D721Med (cell line): ENCODE measurements at regions not wholly inside any gene's neighbourhood (a gene's known extent, or its start where the extent isn't known, plus 50 kb on each side); places are given as distances from the start of the nearest gene placed in this dataset.
A peak's percentile ranks its signal among the peaks of the same experiment; 100 is the strongest.

Source experiments
- DNase-seq: peaks from one replicate; pipeline ENCODE4 v3.0.0; 2011; ENCODE audit warnings: low spot score; ENCODE audit not compliant: insufficient read length
- FAIRE-seq: peaks from 2 replicates; lab custom pipeline; 2011; peaks lifted over from hg19 to GRCh38; lab: Jason Lieb, UNC
- TF ChIP-seq, protein P1 (sequence below): IDR thresholded peaks from 2 replicates; pipeline ENCODE4 v1.5.1; 2012; ENCODE audit warnings: mild to moderate bottlenecking, control low read depth; ENCODE audit not compliant: insufficient read depth; ENCODE audit errors: missing control alignments

DNA sequence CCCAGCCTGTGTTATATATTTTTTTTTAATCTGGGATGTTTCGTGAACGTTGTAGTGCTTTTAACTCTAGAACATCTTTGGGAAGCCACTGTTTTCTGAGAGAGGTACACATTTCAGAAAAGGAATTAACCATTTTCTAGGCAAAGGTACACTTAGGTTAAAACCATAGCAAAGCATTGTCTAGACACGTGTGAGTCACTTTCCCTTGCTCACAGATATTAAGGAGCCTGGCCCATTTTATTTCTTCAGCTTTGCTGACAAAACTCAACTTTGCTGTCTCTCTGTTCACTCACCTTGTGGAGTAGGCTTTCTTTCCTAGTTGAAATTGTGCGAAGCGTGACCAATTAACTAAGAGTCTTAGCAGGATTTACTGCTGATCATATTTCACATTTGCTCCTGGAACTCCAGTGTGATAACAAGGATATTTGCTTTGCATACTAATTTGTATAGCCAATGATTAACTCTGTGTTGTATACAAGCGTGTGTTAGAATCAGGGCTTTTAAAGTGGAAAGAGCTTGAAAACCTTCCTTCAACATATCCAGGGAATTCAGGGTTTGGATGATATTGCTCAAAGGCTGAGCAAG lies 215.0 kb upstream of the AGAP1 start:
- no peak for FAIRE-seq
- DNase-seq = no peak
- TF ChIP-seq, protein P1, sequence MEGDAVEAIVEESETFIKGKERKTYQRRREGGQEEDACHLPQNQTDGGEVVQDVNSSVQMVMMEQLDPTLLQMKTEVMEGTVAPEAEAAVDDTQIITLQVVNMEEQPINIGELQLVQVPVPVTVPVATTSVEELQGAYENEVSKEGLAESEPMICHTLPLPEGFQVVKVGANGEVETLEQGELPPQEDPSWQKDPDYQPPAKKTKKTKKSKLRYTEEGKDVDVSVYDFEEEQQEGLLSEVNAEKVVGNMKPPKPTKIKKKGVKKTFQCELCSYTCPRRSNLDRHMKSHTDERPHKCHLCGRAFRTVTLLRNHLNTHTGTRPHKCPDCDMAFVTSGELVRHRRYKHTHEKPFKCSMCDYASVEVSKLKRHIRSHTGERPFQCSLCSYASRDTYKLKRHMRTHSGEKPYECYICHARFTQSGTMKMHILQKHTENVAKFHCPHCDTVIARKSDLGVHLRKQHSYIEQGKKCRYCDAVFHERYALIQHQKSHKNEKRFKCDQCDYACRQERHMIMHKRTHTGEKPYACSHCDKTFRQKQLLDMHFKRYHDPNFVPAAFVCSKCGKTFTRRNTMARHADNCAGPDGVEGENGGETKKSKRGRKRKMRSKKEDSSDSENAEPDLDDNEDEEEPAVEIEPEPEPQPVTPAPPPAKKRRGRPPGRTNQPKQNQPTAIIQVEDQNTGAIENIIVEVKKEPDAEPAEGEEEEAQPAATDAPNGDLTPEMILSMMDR = no peak

DNA sequence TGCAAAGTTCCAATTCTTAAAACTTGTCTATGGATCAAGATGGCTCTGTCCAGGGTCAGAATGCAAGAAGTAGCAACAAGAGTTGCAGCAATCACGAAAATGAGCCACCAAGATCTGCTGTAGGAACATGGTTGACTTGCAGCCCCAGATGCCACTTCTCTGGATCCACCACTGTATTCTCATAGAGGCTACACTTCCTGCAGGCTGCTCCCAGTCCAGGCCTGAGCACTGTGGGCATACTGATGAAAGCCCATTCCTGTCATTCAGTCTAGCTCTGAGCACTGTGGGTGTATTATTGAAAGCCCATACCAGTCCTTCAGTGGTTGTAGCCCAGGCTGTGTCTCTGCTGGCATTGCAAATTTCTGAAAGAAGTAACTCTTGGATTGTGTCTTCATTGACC lies 213.9 kb upstream of the AGAP1 start:
- TF ChIP-seq, protein P1 = no peak
- no peak for DNase-seq
- no peak for FAIRE-seq

DNA sequence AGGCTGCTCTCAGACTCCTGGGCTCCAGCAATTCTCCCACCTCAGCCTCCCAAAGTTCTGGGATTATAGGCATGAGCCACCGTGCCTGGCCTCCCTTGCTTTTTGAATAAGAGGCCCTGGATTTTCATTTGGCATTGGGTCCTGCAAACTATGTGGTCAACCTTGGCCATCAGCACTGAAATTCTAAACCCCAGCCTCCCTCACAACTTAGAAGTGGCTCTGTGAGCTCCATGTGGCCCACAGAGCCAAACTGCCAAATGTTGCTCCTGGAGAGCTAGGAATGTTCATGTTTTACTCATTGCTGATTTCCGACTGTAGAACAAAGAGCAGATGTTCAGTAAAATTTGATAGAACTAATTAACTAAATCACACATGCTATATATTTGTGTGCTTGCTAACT lies 210.6 kb upstream of the AGAP1 start:
- no peak for DNase-seq
- no peak for FAIRE-seq
- TF ChIP-seq, protein P1 = no peak

DNA sequence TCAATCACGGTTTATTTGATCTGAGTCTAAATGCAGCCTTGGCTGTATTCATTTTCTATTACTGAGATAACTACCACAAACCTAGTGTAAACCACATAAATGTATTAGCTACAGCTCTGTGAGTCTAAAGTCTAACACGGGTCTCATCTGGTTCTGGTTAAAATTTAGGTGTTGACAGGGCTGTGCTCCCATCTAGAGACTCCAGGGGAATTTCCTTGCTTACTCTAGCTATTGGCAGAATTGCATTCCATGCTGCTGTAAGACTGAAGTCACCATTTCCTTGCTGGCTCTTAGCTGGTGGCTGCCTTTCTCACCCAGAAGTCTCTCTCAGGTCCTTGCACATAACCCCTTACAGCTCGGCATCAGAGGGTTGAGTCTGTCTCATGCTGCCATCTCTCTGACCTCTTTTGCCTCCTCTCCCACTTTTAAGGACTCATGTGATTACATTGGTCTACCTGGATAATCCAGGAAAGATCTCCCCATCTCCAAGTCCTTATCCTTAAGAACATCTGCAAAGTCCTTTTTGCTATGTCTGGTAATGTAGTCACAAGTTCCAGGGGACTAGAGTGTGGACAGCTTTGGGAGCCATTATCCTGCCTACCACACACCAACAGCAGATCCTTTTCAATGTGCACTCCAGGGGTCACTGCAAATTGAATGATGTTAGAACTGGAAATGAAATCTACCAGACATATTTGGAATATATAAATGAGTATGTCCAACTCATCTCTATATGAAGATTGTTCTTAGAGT lies 207.0 kb upstream of the AGAP1 start:
- DNase-seq (no peak), FAIRE-seq (no peak)
- TF ChIP-seq, protein P1 = no peak

DNA sequence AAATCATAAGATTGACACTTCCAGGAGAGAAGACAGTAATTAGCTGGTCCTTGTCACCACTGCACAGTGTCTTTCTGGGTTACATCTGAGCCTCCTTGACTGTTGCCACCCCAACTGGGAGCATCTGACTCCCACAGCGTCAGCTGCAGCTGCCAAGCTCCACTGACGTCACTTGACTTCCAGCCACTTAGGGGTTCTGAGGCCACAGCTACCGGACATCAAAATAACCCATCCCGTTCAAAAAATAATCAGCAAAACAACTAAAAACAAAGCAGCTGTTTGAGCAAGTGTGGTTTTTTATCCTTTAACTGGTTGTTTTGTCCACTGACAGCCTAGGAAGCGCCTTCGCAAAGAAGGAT lies 206.5 kb upstream of the AGAP1 start:
- no peak for FAIRE-seq
- TF ChIP-seq, protein P1 = no peak
- no peak for DNase-seq

DNA sequence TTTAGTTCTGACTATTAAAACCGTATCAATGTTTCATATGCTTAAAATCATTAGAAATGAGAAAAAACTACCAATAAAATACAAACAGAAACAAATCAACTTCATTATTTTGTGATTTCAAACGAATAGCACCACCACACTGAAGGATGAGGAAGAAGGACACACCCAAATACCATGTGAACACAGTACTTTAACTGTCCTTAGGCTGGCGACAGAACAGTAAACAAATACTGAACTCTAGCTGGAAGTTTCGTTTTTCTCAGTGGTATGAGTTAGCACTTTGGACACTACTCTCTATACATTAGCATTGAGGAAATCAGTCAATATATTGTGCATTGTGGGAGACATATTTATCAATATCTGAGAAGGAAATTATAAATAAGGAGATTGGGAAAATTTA lies 202.4 kb upstream of the AGAP1 start:
- TF ChIP-seq, protein P1 = no peak
- FAIRE-seq = no peak

DNA sequence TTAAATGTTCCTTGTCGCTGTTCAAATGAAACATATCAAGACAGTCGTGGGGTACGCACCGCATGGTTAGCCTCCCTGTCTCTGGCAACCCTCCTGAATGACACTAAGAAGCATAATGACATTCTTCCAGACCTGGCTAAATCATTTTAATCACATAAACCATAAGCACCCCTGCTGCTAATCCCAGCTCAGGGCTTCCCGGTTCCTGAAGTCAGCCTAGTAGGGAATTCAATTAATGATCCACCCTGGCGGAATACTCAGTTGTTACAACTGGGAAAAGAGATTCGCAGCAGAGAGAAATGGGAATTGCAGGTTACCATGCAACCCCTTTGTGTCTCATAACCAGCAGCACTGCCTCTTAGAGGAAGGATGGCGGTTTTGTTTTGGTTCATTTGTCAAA lies 200.8 kb upstream of the AGAP1 start:
- peak; percentile 79 for DNase-seq
- FAIRE-seq = peak; percentile 95
- TF ChIP-seq, protein P1 = peak; percentile 5

More for the DNA sequence above, 202.4 kb upstream of the AGAP1 start:
- DNase-seq = no peak
